Left lung (tissue), 4 donors: ENCODE measurements at regions not wholly inside any gene's neighbourhood (a gene's known extent, or its start where the extent isn't known, plus 50 kb on each side); places are given as distances from the start of the nearest gene placed in this dataset.

ENCODE experiments used
- ATAC-seq: fragments of 200-7000 bp; cut with Tn5 transposase; one replicate; pipeline ENCODE4 v1.9.1; 2020; ENCODE audit warnings: moderate library complexity
- DNase-seq, 4 donors: peaks; one replicate each; pipeline ENCODE4 v3.0.0-alpha.2; 2013 to 2020
- H3K27ac ChIP-seq, 2 donors: fragments of 200-600 bp; sonication (generic) in 1 of 2; one replicate each; pipeline versions ENCODE4 v1.5.0 to v1.8.0; 2020 to 2021
- H3K27me3 ChIP-seq, 2 donors: fragments of 200-600 bp; sonication (generic) in 1 of 2; one replicate each; pipeline versions ENCODE4 v1.5.0 to v1.8.0; 2020 to 2021
- H3K36me3 ChIP-seq, 2 donors: fragments of 200-600 bp; sonication (generic) in 1 of 2; one replicate each; pipeline versions ENCODE4 v1.5.0 to v1.8.0; 2020 to 2021
- H3K4me1 ChIP-seq, 2 donors: fragments of 200-600 bp; one replicate each; pipeline ENCODE4 v1.8.0; 2021
- H3K4me3 ChIP-seq, 2 donors: fragments of 200-600 bp; sonication (generic) in 1 of 2; one replicate each; pipeline versions ENCODE4 v1.5.0 to v1.8.0; 2020 to 2021; ENCODE audit warnings: mild to moderate bottlenecking in 1 of 2
- H3K9me3 ChIP-seq, 2 donors: fragments of 200-600 bp; sonication (generic) in 1 of 2; one replicate each; pipeline versions ENCODE4 v1.5.0 to v1.8.0; 2020 to 2021
- intact Hi-C, 2 donors: fragments of 100-400 bp; cut with DNase I; formaldehyde crosslinking; loops; one replicate each; pipeline versions ENCODE4 v1.11.2 to v1.14.2; 2022
- TF ChIP-seq, protein P1 (sequence below), 2 donors: fragments of 200-600 bp; sonication (generic) in 1 of 2; IDR thresholded peaks; one replicate each; pipeline versions ENCODE4 v1.5.0 to v1.8.0; 2021; ENCODE audit warnings: antibody characterized with exemption in 2 of 2
- donor health status: DM: no; HTN: yes; CAD: no.
- donor health status: DM: no; HTN: no; CAD: no.

DNA sequence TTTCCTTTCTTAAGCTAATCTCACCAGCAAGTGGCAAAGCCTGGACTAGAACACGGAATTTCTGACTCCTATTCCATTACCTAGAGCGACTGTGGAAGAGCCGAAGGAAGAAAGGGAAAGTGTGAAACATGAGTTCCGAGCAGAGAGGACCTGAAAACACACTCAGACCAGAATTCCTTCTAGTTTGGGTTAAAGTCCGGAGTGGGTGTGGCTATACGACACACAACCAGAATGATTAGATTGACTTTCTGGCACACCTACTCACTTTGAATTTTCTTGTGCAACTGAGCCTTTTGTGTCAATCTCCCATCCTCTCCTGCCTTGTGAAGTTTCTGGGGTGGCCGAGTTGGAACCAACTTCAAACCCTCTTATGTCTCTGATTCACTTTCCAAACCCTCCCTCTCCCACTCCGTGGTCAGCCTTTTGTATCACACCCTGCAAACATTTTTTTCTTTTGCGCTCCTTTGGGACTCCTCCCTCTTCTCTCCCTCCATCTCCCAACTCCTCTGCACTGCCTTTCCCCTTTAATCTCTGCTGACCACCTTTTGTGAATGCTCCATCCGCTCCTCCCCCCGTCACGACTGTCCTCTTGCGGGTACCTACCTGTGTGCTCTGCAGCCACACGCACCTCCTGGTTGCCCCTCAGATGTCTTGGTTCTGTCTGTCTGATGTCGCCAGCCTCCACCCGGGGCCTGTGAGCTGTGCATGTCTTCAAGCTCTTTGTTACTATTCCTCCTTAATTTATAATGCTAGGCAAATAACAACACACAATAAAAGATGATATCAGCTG lies 86.3 kb upstream of the BLID start:
- no peak for DNase-seq
- peak; percentile 70 for ATAC-seq
- intact Hi-C loops: no loop called here
- no peaks in the 10 kb centered on the region for H3K27me3 ChIP-seq
- H3K36me3 ChIP-seq: no peaks in the 10 kb centered on the region
- TF ChIP-seq, protein P1, sequence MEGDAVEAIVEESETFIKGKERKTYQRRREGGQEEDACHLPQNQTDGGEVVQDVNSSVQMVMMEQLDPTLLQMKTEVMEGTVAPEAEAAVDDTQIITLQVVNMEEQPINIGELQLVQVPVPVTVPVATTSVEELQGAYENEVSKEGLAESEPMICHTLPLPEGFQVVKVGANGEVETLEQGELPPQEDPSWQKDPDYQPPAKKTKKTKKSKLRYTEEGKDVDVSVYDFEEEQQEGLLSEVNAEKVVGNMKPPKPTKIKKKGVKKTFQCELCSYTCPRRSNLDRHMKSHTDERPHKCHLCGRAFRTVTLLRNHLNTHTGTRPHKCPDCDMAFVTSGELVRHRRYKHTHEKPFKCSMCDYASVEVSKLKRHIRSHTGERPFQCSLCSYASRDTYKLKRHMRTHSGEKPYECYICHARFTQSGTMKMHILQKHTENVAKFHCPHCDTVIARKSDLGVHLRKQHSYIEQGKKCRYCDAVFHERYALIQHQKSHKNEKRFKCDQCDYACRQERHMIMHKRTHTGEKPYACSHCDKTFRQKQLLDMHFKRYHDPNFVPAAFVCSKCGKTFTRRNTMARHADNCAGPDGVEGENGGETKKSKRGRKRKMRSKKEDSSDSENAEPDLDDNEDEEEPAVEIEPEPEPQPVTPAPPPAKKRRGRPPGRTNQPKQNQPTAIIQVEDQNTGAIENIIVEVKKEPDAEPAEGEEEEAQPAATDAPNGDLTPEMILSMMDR (IDR thresholded peaks at IDR 0.05): no peak
- H3K4me1 ChIP-seq: peaks cover under 1 to 9% of the 10 kb centered on the region in 2 donors
- peak overlapping the region in 1 of 2 donors; percentile 5 for H3K4me3 ChIP-seq
- H3K9me3 ChIP-seq: no peaks in the 10 kb centered on the region
- peak overlapping the region in 1 of 2 donors; percentile 51 for H3K27ac ChIP-seq

- no peak for ATAC-seq
- H3K27me3 ChIP-seq: no peaks in the 10 kb centered on the region
- TF ChIP-seq, protein P1 (IDR thresholded peaks at IDR 0.05): no peak
- H3K9me3 ChIP-seq: no peaks in the 10 kb centered on the region
- intact Hi-C loops: no loop called here
- peaks cover 0 to 9% of the 10 kb centered on the region in 2 donors for H3K4me1 ChIP-seq
- H3K36me3 ChIP-seq: no peaks in the 10 kb centered on the region
- no peak overlapping the region for H3K4me3 ChIP-seq
- no peak for DNase-seq
- no peak overlapping the region for H3K27ac ChIP-seq
These were observed 85.1 kb upstream of the BLID start for GRCh38 chr11:122201106-122201505.

- Histone ChIP-seq H3K4me3 (no peak overlapping the region), H3K36me3 (no peaks in the 10 kb centered on the region), H3K27me3 (no peaks in the 10 kb centered on the region), H3K4me1 (peaks cover 0 to 9% of the 10 kb centered on the region in 2 donors), H3K27ac (no peak overlapping the region), H3K9me3 (no peaks in the 10 kb centered on the region)
- DNase-seq (no peak), ATAC-seq (no peak)
- intact Hi-C loops: no loop called here
- TF ChIP-seq, protein P1 (IDR thresholded peaks at IDR 0.05): no peak
These were observed 83.6 kb upstream of the BLID start for GRCh38 chr11:122199661-122200060.

- H3K36me3 ChIP-seq: no peaks in the 10 kb centered on the region
- no peak for DNase-seq
These were observed 82.4 kb upstream of the BLID start for GRCh38 chr11:122198291-122198983.

More at GRCh38 chr11:122198291-122198983, 82.4 kb upstream of the BLID start:
- no peak for ATAC-seq
- intact Hi-C loops: no loop called here
- H3K27me3 ChIP-seq: no peaks in the 10 kb centered on the region
- TF ChIP-seq, protein P1 (IDR thresholded peaks at IDR 0.05): no peak
- no peaks in the 10 kb centered on the region for H3K9me3 ChIP-seq
- H3K4me1 ChIP-seq: peaks cover 0 to 9% of the 10 kb centered on the region in 2 donors
- no peak overlapping the region for H3K4me3 ChIP-seq
- peak overlapping the region in 1 of 2 donors; percentile 11 for H3K27ac ChIP-seq
